ENCODE measurements at regions not wholly inside any gene's neighbourhood (a gene's known extent, or its start where the extent isn't known, plus 50 kb on each side); places are given as distances from the start of the nearest gene placed in this dataset.
A peak's percentile ranks its signal among the peaks of the same experiment; 100 is the strongest.
"Not testable (repeated sequence)": the region's sequence is repeated elsewhere in the genome, so short reads cannot be mapped to it uniquely, and the experiment has no call there.

GRCh38 chr2:194725169-194725568 lies 931.9 kb upstream of the SLC39A10 start:
- no peak for DNase-seq

- peak; percentile 45 for DNase-seq
Observed at GRCh38 chr2:194723446-194723845, 933.6 kb upstream of the SLC39A10 start.

GRCh38 chr2:194721227-194721626 lies 935.8 kb upstream of the SLC39A10 start:
- no peak for DNase-seq

GRCh38 chr2:194720462-194720861 lies 936.6 kb upstream of the SLC39A10 start:
- no peak for DNase-seq

GRCh38 chr2:194718881-194719280 lies 938.1 kb upstream of the SLC39A10 start:
- DNase-seq, result no peak

GRCh38 chr2:194714541-194714940 lies 942.5 kb upstream of the SLC39A10 start:
- no peak for DNase-seq

GRCh38 chr2:194709840-194710239 lies 947.2 kb upstream of the SLC39A10 start:
- no peak for DNase-seq

GRCh38 chr2:194706179-194706578 lies 950.8 kb upstream of the SLC39A10 start:
- DNase-seq, result no peak

- DNase-seq, result no peak
Observed at GRCh38 chr2:194705398-194705797, 951.6 kb upstream of the SLC39A10 start.

GRCh38 chr2:194700726-194701125 lies 956.3 kb upstream of the SLC39A10 start:
- no peak for DNase-seq

GRCh38 chr2:194700116-194700515 lies 956.9 kb upstream of the SLC39A10 start:
- DNase-seq, result no peak

- no peak for DNase-seq
Observed at GRCh38 chr2:194698012-194698411, 959.0 kb upstream of the SLC39A10 start.

GRCh38 chr2:194697439-194697838 lies 959.6 kb upstream of the SLC39A10 start:
- no peak for DNase-seq

GRCh38 chr2:194696690-194697089 lies 960.3 kb upstream of the SLC39A10 start:
- DNase-seq, result no peak

GRCh38 chr2:194686569-194686968 lies 970.5 kb upstream of the SLC39A10 start:
- no peak for DNase-seq

- no peak for DNase-seq
Observed at GRCh38 chr2:194674043-194674442, 983.0 kb upstream of the SLC39A10 start.

- no peak for DNase-seq
Observed at GRCh38 chr2:194672994-194673393, 984.0 kb upstream of the SLC39A10 start.

- no peak for DNase-seq
Observed at GRCh38 chr2:194661431-194661830, 995.6 kb upstream of the SLC39A10 start.

- DNase-seq, result not testable (repeated sequence)
Observed at GRCh38 chr2:194639057-194639456, 1018.0 kb upstream of the SLC39A10 start.

GRCh38 chr2:194621945-194622344 lies 1035.1 kb upstream of the SLC39A10 start:
- DNase-seq, result no peak

GRCh38 chr2:194619366-194619765 lies 1037.7 kb upstream of the SLC39A10 start:
- no peak for DNase-seq

- no peak for DNase-seq
Observed at GRCh38 chr2:194618432-194618831, 1038.6 kb upstream of the SLC39A10 start.

GRCh38 chr2:194616334-194616733 lies 1040.7 kb upstream of the SLC39A10 start:
- DNase-seq, result no peak

- no peak for DNase-seq
Observed at GRCh38 chr2:194610297-194610696, 1046.7 kb upstream of the SLC39A10 start.

GRCh38 chr2:194603429-194603828 lies 1053.6 kb upstream of the SLC39A10 start:
- no peak for DNase-seq

- DNase-seq, result no peak
Observed at GRCh38 chr2:194602750-194603149, 1054.3 kb upstream of the SLC39A10 start.

Data from NCI-H1694 treated with DMSO at 0.1 percent for 48 hours (cell line).